ENCODE measurements at regions not wholly inside any gene's neighbourhood (a gene's known extent, or its start where the extent isn't known, plus 50 kb on each side); places are given as distances from the start of the nearest gene placed in this dataset.
"Not testable (repeated sequence)": the region's sequence is repeated elsewhere in the genome, so short reads cannot be mapped to it uniquely, and the experiment has no call there.

- H3K27me3 ChIP-seq (ENCODE audit: insufficient read depth, low read length, poor library complexity, severe bottlenecking), result no peaks in the 10 kb centered on the region
- no peaks in the 10 kb centered on the region for H3K4me1 Mint-ChIP-seq
- H3K27me3 Mint-ChIP-seq, result peaks cover 0 to 36% of the 10 kb centered on the region in 2 donors
- H3K9me3 Mint-ChIP-seq, result no peaks in the 10 kb centered on the region
- no peaks in the 10 kb centered on the region for H3K36me3 Mint-ChIP-seq
- no peaks in the 10 kb centered on the region for H3K9me3 ChIP-seq (ENCODE audit: low read length)
- POLR2A ChIA-PET, result no interaction called here
- H3K4me1 ChIP-seq (ENCODE audit: insufficient read depth, low read length), result no peaks in the 10 kb centered on the region
- CTCF ChIA-PET, result no interaction called here
- H3K4me3 ChIP-seq (ENCODE audit: low read length), result no peak overlapping the region
- DNase-seq, result no peak
- H3K27ac Mint-ChIP-seq, result no peak overlapping the region
- no peaks in the 10 kb centered on the region for H3K36me3 ChIP-seq (ENCODE audit: insufficient read depth, low read length)
- no peak overlapping the region for H3K27ac ChIP-seq (ENCODE audit: low read depth, low read length)
- H3K4me3 Mint-ChIP-seq, result no peak overlapping the region
Observed at GRCh38 chr13:76829572-76830327, 56.5 kb downstream of the KCTD12 start.

DNA sequence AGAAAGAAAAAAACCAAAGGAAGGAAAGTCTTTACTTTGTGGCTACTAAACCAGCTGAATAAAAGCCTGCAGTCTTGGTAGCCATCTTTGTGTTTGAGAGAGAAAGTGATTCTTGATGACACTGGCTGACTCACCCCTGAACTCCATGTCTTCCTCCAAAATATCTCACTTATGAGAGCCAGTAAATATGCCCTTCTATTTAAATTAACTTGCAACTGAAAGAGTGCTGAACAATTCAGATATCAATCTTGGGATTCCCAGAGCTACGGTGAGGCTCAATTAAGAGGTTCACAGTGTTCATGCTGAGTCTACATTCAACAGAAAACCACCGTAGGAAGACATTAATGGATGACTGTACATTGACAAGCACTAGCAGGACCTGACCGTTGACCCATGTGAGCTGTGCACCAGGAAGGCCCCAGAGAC lies 57.9 kb downstream of the KCTD12 start:
- Mint-ChIP-seq H3K27me3 (peaks cover 0 to 27% of the 10 kb centered on the region in 2 donors), H3K9me3 (no peaks in the 10 kb centered on the region), H3K27ac (no peak overlapping the region), H3K4me3 (no peak overlapping the region), H3K4me1 (no peaks in the 10 kb centered on the region), H3K36me3 (no peaks in the 10 kb centered on the region)
- POLR2A ChIA-PET, result no interaction called here
- Histone ChIP-seq H3K27ac (ENCODE audit: low read depth, low read length) (no peak overlapping the region), H3K9me3 (ENCODE audit: low read length) (no peaks in the 10 kb centered on the region), H3K27me3 (ENCODE audit: insufficient read depth, low read length, poor library complexity, severe bottlenecking) (no peaks in the 10 kb centered on the region), H3K4me1 (ENCODE audit: insufficient read depth, low read length) (no peaks in the 10 kb centered on the region), H3K4me3 (ENCODE audit: low read length) (no peak overlapping the region), H3K36me3 (ENCODE audit: insufficient read depth, low read length) (no peaks in the 10 kb centered on the region)
- DNase-seq, result no peak
- CTCF ChIA-PET, result no interaction called here

DNA sequence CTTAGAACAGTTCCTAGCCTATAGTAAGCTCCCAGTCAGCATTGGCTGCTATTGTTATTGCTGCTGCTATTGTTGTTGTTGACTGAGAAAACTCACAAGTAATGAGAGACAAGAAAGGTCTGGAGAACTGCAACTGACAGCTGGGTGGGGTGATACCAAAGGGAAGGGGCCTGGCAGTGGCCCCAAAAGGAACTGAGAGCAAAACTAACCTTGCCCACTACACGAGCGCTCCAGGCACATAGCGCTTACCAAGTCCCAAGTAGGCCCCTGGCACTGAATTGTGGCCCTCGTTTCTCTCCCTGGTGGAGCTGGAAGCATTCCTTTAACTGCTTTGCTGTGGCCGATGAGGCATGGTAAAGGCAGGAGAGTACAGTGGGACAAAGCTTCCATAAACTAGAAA lies 59.7 kb downstream of the KCTD12 start:
- no peaks in the 10 kb centered on the region for H3K4me1 ChIP-seq (ENCODE audit: insufficient read depth, low read length)
- Mint-ChIP-seq H3K9me3 (no peaks in the 10 kb centered on the region), H3K27ac (no peak overlapping the region), H3K36me3 (no peaks in the 10 kb centered on the region), H3K27me3 (peaks cover 0 to 14% of the 10 kb centered on the region in 2 donors), H3K4me3 (no peak overlapping the region), H3K4me1 (no peaks in the 10 kb centered on the region)
- POLR2A ChIA-PET, result no interaction called here
- no peak overlapping the region for H3K27ac ChIP-seq (ENCODE audit: low read depth, low read length)
- CTCF ChIA-PET, result interaction anchor here (1.1 kb wide), 1 partner anchor 9 kb away, joined by 3 read pairs; no protein-coding TSS in a partner anchor
- no peaks in the 10 kb centered on the region for H3K36me3 ChIP-seq (ENCODE audit: insufficient read depth, low read length)
- H3K27me3 ChIP-seq (ENCODE audit: insufficient read depth, low read length, poor library complexity, severe bottlenecking), result no peaks in the 10 kb centered on the region
- no peak overlapping the region for H3K4me3 ChIP-seq (ENCODE audit: low read length)
- DNase-seq, result no peak
- H3K9me3 ChIP-seq (ENCODE audit: low read length), result no peaks in the 10 kb centered on the region

GRCh38 chr13:76825430-76825829 lies 60.8 kb downstream of the KCTD12 start:
- POLR2A ChIA-PET, result no interaction called here

GRCh38 chr13:76823969-76824368 lies 62.2 kb downstream of the KCTD12 start:
- Histone ChIP-seq H3K9me3 (ENCODE audit: low read length) (no peaks in the 10 kb centered on the region), H3K4me1 (ENCODE audit: insufficient read depth, low read length) (no peaks in the 10 kb centered on the region), H3K36me3 (ENCODE audit: insufficient read depth, low read length) (no peaks in the 10 kb centered on the region), H3K27me3 (ENCODE audit: insufficient read depth, low read length, poor library complexity, severe bottlenecking) (no peaks in the 10 kb centered on the region), H3K27ac (ENCODE audit: low read depth, low read length) (no peak overlapping the region), H3K4me3 (ENCODE audit: low read length) (no peak overlapping the region)
- no peak for DNase-seq
- Mint-ChIP-seq H3K36me3 (no peaks in the 10 kb centered on the region), H3K27me3 (peaks cover 3 to 4% of the 10 kb centered on the region in 2 donors), H3K9me3 (no peaks in the 10 kb centered on the region), H3K4me3 (no peak overlapping the region), H3K27ac (no peak overlapping the region), H3K4me1 (no peaks in the 10 kb centered on the region)
- ChIA-PET CTCF (no interaction called here), POLR2A (no interaction called here)

More at GRCh38 chr13:76825430-76825829, 60.8 kb downstream of the KCTD12 start:
- Histone ChIP-seq H3K27ac (ENCODE audit: low read depth, low read length) (no peak overlapping the region), H3K36me3 (ENCODE audit: insufficient read depth, low read length) (no peaks in the 10 kb centered on the region), H3K27me3 (ENCODE audit: insufficient read depth, low read length, poor library complexity, severe bottlenecking) (no peaks in the 10 kb centered on the region), H3K9me3 (ENCODE audit: low read length) (no peaks in the 10 kb centered on the region), H3K4me1 (ENCODE audit: insufficient read depth, low read length) (no peaks in the 10 kb centered on the region), H3K4me3 (ENCODE audit: low read length) (no peak overlapping the region)
- H3K4me3 Mint-ChIP-seq, result no peak overlapping the region
- peaks cover 0 to 14% of the 10 kb centered on the region in 2 donors for H3K27me3 Mint-ChIP-seq
- no peak for DNase-seq
- CTCF ChIA-PET, result interaction anchor here (1.1 kb wide), 1 partner anchor 8 kb away, joined by 3 read pairs; no protein-coding TSS in a partner anchor
- no peak overlapping the region for H3K27ac Mint-ChIP-seq
- H3K9me3 Mint-ChIP-seq, result no peaks in the 10 kb centered on the region
- no peaks in the 10 kb centered on the region for H3K36me3 Mint-ChIP-seq
- H3K4me1 Mint-ChIP-seq, result no peaks in the 10 kb centered on the region

- H3K27me3 Mint-ChIP-seq, result peaks cover 3 to 15% of the 10 kb centered on the region in 2 donors
- CTCF ChIA-PET, result interaction anchor here (1.0 kb wide), 1 partner anchor 10 kb away, joined by 3 read pairs; no protein-coding TSS in a partner anchor
- no peaks in the 10 kb centered on the region for H3K36me3 Mint-ChIP-seq
- Histone ChIP-seq H3K4me1 (ENCODE audit: insufficient read depth, low read length) (no peaks in the 10 kb centered on the region), H3K36me3 (ENCODE audit: insufficient read depth, low read length) (no peaks in the 10 kb centered on the region), H3K4me3 (ENCODE audit: low read length) (no peak overlapping the region), H3K27me3 (ENCODE audit: insufficient read depth, low read length, poor library complexity, severe bottlenecking) (no peaks in the 10 kb centered on the region), H3K9me3 (ENCODE audit: low read length) (no peaks in the 10 kb centered on the region), H3K27ac (ENCODE audit: low read depth, low read length) (no peak overlapping the region)
- no peaks in the 10 kb centered on the region for H3K9me3 Mint-ChIP-seq
- no peak overlapping the region for H3K27ac Mint-ChIP-seq
- DNase-seq, result peak in 1 of 5 donors; percentile 12
- no peaks in the 10 kb centered on the region for H3K4me1 Mint-ChIP-seq
- POLR2A ChIA-PET, result no interaction called here
- no peak overlapping the region for H3K4me3 Mint-ChIP-seq
Observed at GRCh38 chr13:76822698-76823267, 63.4 kb downstream of the KCTD12 start.

- H3K4me3 Mint-ChIP-seq; H3K4me3 ChIP-seq (ENCODE audit: low read length); H3K9me3 Mint-ChIP-seq; H3K27ac Mint-ChIP-seq; H3K4me1 ChIP-seq (ENCODE audit: insufficient read depth, low read length); H3K36me3 Mint-ChIP-seq; H3K27ac ChIP-seq (ENCODE audit: low read depth, low read length); H3K4me1 Mint-ChIP-seq; CTCF ChIA-PET; H3K27me3 ChIP-seq (ENCODE audit: insufficient read depth, low read length, poor library complexity, severe bottlenecking); POLR2A ChIA-PET; DNase-seq; H3K36me3 ChIP-seq (ENCODE audit: insufficient read depth, low read length); H3K9me3 ChIP-seq (ENCODE audit: low read length): not testable (repeated sequence)
- peaks cover 7 to 25% of the 10 kb centered on the region in 2 donors for H3K27me3 Mint-ChIP-seq
Observed at GRCh38 chr13:76821222-76821621, 65.0 kb downstream of the KCTD12 start.

- no peaks in the 10 kb centered on the region for H3K9me3 Mint-ChIP-seq
- no peaks in the 10 kb centered on the region for H3K4me1 ChIP-seq (ENCODE audit: insufficient read depth, low read length)
Observed at GRCh38 chr13:76820759-76821158, 65.4 kb downstream of the KCTD12 start.

More at GRCh38 chr13:76820759-76821158, 65.4 kb downstream of the KCTD12 start:
- ChIA-PET CTCF (no interaction called here), POLR2A (no interaction called here)
- no peak overlapping the region for H3K27ac Mint-ChIP-seq
- H3K27ac ChIP-seq (ENCODE audit: low read depth, low read length), result no peak overlapping the region
- H3K4me3 ChIP-seq (ENCODE audit: low read length), result no peak overlapping the region
- H3K27me3 Mint-ChIP-seq, result peaks cover 10 to 30% of the 10 kb centered on the region in 2 donors
- no peaks in the 10 kb centered on the region for H3K9me3 ChIP-seq (ENCODE audit: low read length)
- H3K36me3 ChIP-seq (ENCODE audit: insufficient read depth, low read length), result no peaks in the 10 kb centered on the region
- no peak overlapping the region for H3K4me3 Mint-ChIP-seq
- no peaks in the 10 kb centered on the region for H3K36me3 Mint-ChIP-seq
- no peaks in the 10 kb centered on the region for H3K27me3 ChIP-seq (ENCODE audit: insufficient read depth, low read length, poor library complexity, severe bottlenecking)
- DNase-seq, result no peak
- peaks cover 0 to under 1% (median 0%) of the 10 kb centered on the region in 3 donors for H3K4me1 Mint-ChIP-seq

All from CD8-positive, alpha-beta memory T cell (primary cell).